ENCODE measurements at regions not wholly inside any gene's neighbourhood (a gene's known extent, or its start where the extent isn't known, plus 50 kb on each side); places are given as distances from the start of the nearest gene placed in this dataset.

GRCh38 chr5:38060354-38060753 lies 198.0 kb upstream of the EGFLAM start:
- no peak for TF ChIP-seq CTCF (conservative IDR thresholded peaks at IDR 0.05; ENCODE audit: low read depth, low read length)
- TF ChIP-seq EZH2 (IDR thresholded peaks at IDR 0.05; ENCODE audit: borderline replicate concordance, low read depth, low read length, poor library complexity, severe bottlenecking): no peak
